ENCODE measurements at regions not wholly inside any gene's neighbourhood (a gene's known extent, or its start where the extent isn't known, plus 50 kb on each side); places are given as distances from the start of the nearest gene placed in this dataset.
"Not testable (repeated sequence)": the region's sequence is repeated elsewhere in the genome, so short reads cannot be mapped to it uniquely, and the experiment has no call there.

GRCh38 chr3:152768478-152768877, 66.5 kb upstream of the P2RY1 start:
- intact Hi-C loops (cut with micrococcal nuclease) = no loop called here

DNA sequence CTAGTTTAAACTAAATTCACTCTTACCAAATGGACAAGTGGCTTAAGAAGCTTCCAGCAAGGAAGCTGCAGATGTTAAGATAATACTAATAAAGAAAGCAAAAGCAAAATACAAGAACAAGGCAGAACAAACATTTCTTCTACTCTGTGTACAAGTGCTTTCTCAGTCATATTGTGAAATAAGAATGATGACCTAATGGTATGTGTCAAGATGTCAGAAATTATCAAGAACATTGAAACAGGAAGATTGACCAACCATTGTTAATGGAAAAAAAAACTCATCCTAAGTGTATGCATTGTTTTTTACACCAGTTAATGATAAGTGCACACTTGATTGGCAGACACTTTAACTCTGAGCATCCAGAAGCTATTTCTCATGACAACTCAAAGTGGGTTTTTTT, 65.4 kb upstream of the P2RY1 start:
- intact Hi-C loops (cut with micrococcal nuclease) = no loop called here

GRCh38 chr3:152770296-152770695, 64.6 kb upstream of the P2RY1 start:
- intact Hi-C loops (cut with micrococcal nuclease) = no loop called here

DNA sequence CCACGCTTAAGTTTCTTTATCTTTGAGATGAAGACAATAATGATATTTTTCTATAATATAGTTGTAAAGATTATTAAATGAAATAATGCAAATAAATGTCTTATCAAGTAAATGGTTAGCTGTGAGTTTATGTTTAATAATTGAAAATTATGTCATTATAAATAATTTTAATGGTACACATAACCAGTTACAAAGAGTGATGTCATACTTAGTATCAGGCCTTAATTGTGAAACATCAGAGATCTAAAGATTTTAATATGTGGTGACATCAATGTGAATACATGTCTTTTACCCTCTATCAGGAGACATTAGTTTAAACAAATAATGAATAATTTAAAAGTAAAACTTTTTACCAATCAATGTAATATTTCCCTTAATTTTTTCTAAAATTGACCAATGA, 63.8 kb upstream of the P2RY1 start:
- intact Hi-C loops (cut with micrococcal nuclease) = no loop called here

GRCh38 chr3:152772674-152773225, 62.2 kb upstream of the P2RY1 start:
- intact Hi-C loops (cut with micrococcal nuclease) = no loop called here

- intact Hi-C loops (cut with micrococcal nuclease) = no loop called here
Observed at GRCh38 chr3:152773633-152774032, 61.3 kb upstream of the P2RY1 start.

- intact Hi-C loops (cut with micrococcal nuclease) = not testable (repeated sequence)
Observed at GRCh38 chr3:152774230-152774629, 60.7 kb upstream of the P2RY1 start.

DNA sequence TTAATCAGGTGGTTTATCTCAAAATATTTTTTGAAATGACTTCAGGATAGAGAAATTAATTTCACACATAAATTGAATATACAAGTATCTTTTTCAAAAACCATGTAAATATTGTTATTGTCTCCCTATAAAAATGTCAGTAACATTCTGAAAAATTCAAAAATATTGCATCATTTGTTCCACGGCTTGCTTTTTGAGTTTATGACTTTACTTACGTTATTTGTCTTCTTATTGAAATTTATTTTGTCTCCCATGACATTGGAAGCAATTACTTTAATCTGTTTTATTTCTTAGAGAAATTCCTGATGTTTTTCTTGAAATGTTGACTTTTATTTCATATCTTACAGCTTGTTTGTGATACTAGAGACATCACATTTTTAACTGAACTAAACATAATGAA, 56.9 kb upstream of the P2RY1 start:
- intact Hi-C loops (cut with micrococcal nuclease) = no loop called here

DNA sequence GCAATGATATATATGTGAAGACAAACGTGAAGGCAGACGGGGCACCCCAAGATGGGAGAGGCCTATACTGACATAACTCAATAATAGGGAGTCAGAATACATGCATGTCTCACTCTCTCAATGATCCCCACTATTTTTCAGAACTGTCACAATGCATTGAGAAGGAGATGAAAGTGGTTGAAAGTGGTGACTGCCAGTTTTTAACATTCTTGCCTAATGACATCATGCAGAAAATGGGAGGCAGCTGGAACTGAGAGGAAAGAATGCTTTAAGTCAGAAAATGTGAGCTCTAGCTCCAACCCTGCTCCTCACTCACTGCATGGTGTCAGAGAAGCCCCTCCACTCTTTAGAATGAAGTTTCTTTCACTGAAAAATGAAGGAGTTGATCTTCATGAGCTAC, 55.3 kb upstream of the P2RY1 start:
- intact Hi-C loops (cut with micrococcal nuclease) = no loop called here

DNA sequence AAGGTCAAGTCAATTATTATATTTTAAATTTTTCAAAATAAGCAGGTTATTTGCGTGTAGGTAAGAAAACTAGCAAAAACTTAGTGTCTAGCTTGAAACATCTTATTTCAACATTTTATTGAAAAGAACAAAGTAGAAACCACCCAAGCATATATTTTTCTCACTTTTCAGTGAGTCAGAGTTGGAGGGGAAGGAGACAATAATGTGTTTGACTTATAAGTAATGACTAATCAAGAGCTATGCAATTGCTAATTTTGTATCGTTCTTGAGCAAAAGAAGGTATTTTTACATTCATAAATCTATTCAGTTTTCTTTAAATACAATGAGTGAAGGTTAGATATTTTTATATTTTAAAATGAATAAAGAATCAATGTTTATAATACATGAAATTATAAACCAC, 54.4 kb upstream of the P2RY1 start:
- intact Hi-C loops (cut with micrococcal nuclease) = no loop called here

GRCh38 chr3:152785051-152785450, 49.9 kb upstream of the P2RY1 start:
- intact Hi-C loops (cut with micrococcal nuclease) = no loop called here
